Naive thymus-derived CD4-positive, alpha-beta T cell (primary cell): ENCODE measurements at regions not wholly inside any gene's neighbourhood (a gene's known extent, or its start where the extent isn't known, plus 50 kb on each side); places are given as distances from the start of the nearest gene placed in this dataset.

Experiments used
- ATAC-seq: fragments of 150-1000 bp; cut with Tn5 transposase; 2 replicates; pipeline ENCODE4 v1.10.0; 2021; ENCODE audit warnings: mild to moderate bottlenecking, moderate library complexity
- CTCF ChIA-PET: fragments of 350-600 bp; sonication (Branson Sonifier 250); formaldehyde crosslinking; loops from one replicate; lab custom pipeline; 2021; ENCODE audit warnings: antibody characterized with exemption; lab: Charles Lee
- POLR2A ChIA-PET: fragments of 350-600 bp; sonication (Branson Sonifier 250); formaldehyde crosslinking; loops from one replicate; lab custom pipeline; 2021; ENCODE audit warnings: antibody characterized with exemption, inconsistent platforms; lab: Charles Lee
- DNase-seq, 9 donors: peaks; one replicate each; pipeline versions ENCODE4 v3.0.0 to v3.0.0-alpha.2; 2020 to 2022; ENCODE audit warnings: mixed read lengths in 1 of 9
- H3K27ac ChIP-seq: one replicate; pipeline ENCODE4 v1.7.0; 2013; ENCODE audit warnings: mild to moderate bottlenecking, low read depth, low read length, moderate library complexity
- H3K27me3 ChIP-seq, 2 donors: one replicate each; pipeline ENCODE4 v1.7.0; 2013; ENCODE audit warnings: low read length in 2 of 2, mild to moderate bottlenecking in 2 of 2, moderate library complexity in 2 of 2; ENCODE audit not compliant: control insufficient read depth in 2 of 2, insufficient read depth in 2 of 2
- H3K36me3 ChIP-seq, 3 experiments: 1 replicate in 2 of 3; 2 replicates in 1 of 3; pipeline ENCODE4 v1.7.0; 2013; ENCODE audit warnings: low read length in 3 of 3, mild to moderate bottlenecking in 3 of 3, moderate library complexity in 1 of 3; ENCODE audit not compliant: insufficient read depth in 3 of 3, control insufficient read depth in 2 of 3
- H3K4me1 ChIP-seq, 2 donors: one replicate each; pipeline ENCODE4 v1.7.0; 2013; ENCODE audit warnings: low read length in 2 of 2, mild to moderate bottlenecking in 2 of 2, moderate library complexity in 1 of 2; ENCODE audit not compliant: control insufficient read depth in 2 of 2, insufficient read depth in 2 of 2
- H3K4me3 ChIP-seq: 2 replicates; pipeline ENCODE4 v1.7.0; 2013; ENCODE audit warnings: mild to moderate bottlenecking, low read length
- H3K9me3 ChIP-seq, 3 experiments: 1 replicate in 2 of 3; 2 replicates in 1 of 3; pipeline ENCODE4 v1.7.0; 2013; ENCODE audit warnings: low read length in 3 of 3; ENCODE audit not compliant: control insufficient read depth in 2 of 3
- H3K27ac Mint-ChIP-seq, 9 donors: one replicate each; pipeline ENCODE4 v1.8.0; 2020 to 2022; ENCODE audit warnings: mixed read lengths in 9 of 9, mild to moderate bottlenecking in 8 of 9, moderate library complexity in 5 of 9, inconsistent platforms in 2 of 9
- H3K27me3 Mint-ChIP-seq, 5 donors: one replicate each; pipeline ENCODE4 v1.8.0; 2021 to 2022; ENCODE audit warnings: mixed read lengths in 5 of 5, mild to moderate bottlenecking in 1 of 5
- H3K36me3 Mint-ChIP-seq, 5 donors: one replicate each; pipeline ENCODE4 v1.8.0; 2020 to 2022; ENCODE audit warnings: mixed read lengths in 5 of 5, mild to moderate bottlenecking in 3 of 5, inconsistent platforms in 1 of 5
- H3K4me1 Mint-ChIP-seq, 7 donors: one replicate each; pipeline ENCODE4 v1.8.0; 2020 to 2022; ENCODE audit warnings: mixed read lengths in 7 of 7, mild to moderate bottlenecking in 3 of 7, inconsistent platforms in 1 of 7
- H3K4me3 Mint-ChIP-seq, 10 donors: one replicate each; pipeline ENCODE4 v1.8.0; 2020 to 2022; ENCODE audit warnings: mild to moderate bottlenecking in 10 of 10, mixed read lengths in 10 of 10, moderate library complexity in 6 of 10, inconsistent platforms in 2 of 10
- H3K9me3 Mint-ChIP-seq, 11 donors: one replicate each; pipeline ENCODE4 v1.8.0; 2020 to 2022; ENCODE audit warnings: mixed read lengths in 11 of 11, mild to moderate bottlenecking in 4 of 11, inconsistent platforms in 1 of 11, moderate library complexity in 1 of 11
- intact Hi-C, 2 donors: fragments of 100-400 bp; cut with micrococcal nuclease; formaldehyde crosslinking; loops; one replicate each; pipeline ENCODE4 v1.15.1; 2023

GRCh38 chr12:46438719-46439319 lies 66.2 kb upstream of the SLC38A2 start:
- Mint-ChIP-seq H3K27ac (no peak overlapping the region), H3K4me3 (no peak overlapping the region), H3K9me3 (no peaks in the 10 kb centered on the region), H3K27me3 (no peaks in the 10 kb centered on the region), H3K4me1 (peaks cover 0 to 17% (median 1%) of the 10 kb centered on the region in 7 donors), H3K36me3 (peaks cover 0 to 11% (median 1%) of the 10 kb centered on the region in 5 donors)
- H3K4me1 ChIP-seq = no peaks in the 10 kb centered on the region
- intact Hi-C loops = no loop called here
- ATAC-seq (no peak), DNase-seq (no peak)
- H3K9me3 ChIP-seq = no peaks in the 10 kb centered on the region
- no peak overlapping the region for H3K27ac ChIP-seq
- no peak overlapping the region for H3K4me3 ChIP-seq
- no peaks in the 10 kb centered on the region for H3K27me3 ChIP-seq
- ChIA-PET POLR2A (no interaction called here), CTCF (no interaction called here)
- H3K36me3 ChIP-seq = no peaks in the 10 kb centered on the region

GRCh38 chr12:46438256-46438655 lies 65.7 kb upstream of the SLC38A2 start:
- ChIA-PET CTCF (no interaction called here), POLR2A (no interaction called here)
- Histone ChIP-seq H3K9me3 (no peaks in the 10 kb centered on the region), H3K27me3 (no peaks in the 10 kb centered on the region), H3K4me3 (no peak overlapping the region), H3K4me1 (no peaks in the 10 kb centered on the region), H3K36me3 (no peaks in the 10 kb centered on the region), H3K27ac (no peak overlapping the region)
- intact Hi-C loops = no loop called here
- H3K4me3 Mint-ChIP-seq = no peak overlapping the region
- peaks cover 0 to 16% (median 0%) of the 10 kb centered on the region in 7 donors for H3K4me1 Mint-ChIP-seq
- ATAC-seq (no peak), DNase-seq (no peak)
- H3K27me3 Mint-ChIP-seq = no peaks in the 10 kb centered on the region
- peaks cover 0 to 10% (median 4%) of the 10 kb centered on the region in 5 donors for H3K36me3 Mint-ChIP-seq
- H3K27ac Mint-ChIP-seq = no peak overlapping the region
- H3K9me3 Mint-ChIP-seq = no peaks in the 10 kb centered on the region

DNA sequence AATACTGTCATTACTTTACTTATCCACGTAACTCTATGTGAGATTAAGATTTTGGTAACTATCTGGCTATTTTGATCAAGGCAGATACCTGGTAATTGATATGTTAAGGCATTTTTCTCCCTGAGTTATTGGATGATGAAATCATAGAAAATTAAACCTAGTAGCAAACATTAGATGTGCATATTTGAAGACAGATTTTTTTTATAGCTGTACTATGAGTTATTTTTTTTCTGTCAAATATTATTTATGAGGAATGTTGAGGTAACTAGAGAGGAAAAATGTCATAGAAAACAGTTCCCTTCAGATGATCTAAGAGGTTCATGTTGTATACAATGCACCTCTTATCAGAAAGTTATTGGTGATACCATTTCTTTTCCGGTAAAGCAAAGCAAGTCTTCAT lies 64.9 kb upstream of the SLC38A2 start:
- Mint-ChIP-seq H3K27ac (no peak overlapping the region), H3K9me3 (no peaks in the 10 kb centered on the region), H3K36me3 (peaks cover 0 to 8% (median 4%) of the 10 kb centered on the region in 5 donors), H3K4me3 (no peak overlapping the region), H3K4me1 (peaks cover 0 to 8% (median 0%) of the 10 kb centered on the region in 7 donors), H3K27me3 (no peaks in the 10 kb centered on the region)
- no peaks in the 10 kb centered on the region for H3K27me3 ChIP-seq
- DNase-seq (no peak), ATAC-seq (no peak)
- intact Hi-C loops = no loop called here
- no peaks in the 10 kb centered on the region for H3K4me1 ChIP-seq
- H3K9me3 ChIP-seq = no peaks in the 10 kb centered on the region
- POLR2A ChIA-PET = no interaction called here
- CTCF ChIA-PET = no interaction called here
- no peak overlapping the region for H3K4me3 ChIP-seq
- no peak overlapping the region for H3K27ac ChIP-seq
- no peaks in the 10 kb centered on the region for H3K36me3 ChIP-seq

GRCh38 chr12:46436747-46437146 lies 64.2 kb upstream of the SLC38A2 start:
- Histone ChIP-seq H3K27ac (no peak overlapping the region), H3K27me3 (no peaks in the 10 kb centered on the region), H3K36me3 (no peaks in the 10 kb centered on the region), H3K4me3 (no peak overlapping the region), H3K9me3 (no peaks in the 10 kb centered on the region), H3K4me1 (no peaks in the 10 kb centered on the region)
- Mint-ChIP-seq H3K27me3 (no peaks in the 10 kb centered on the region), H3K4me1 (peaks cover 0 to 7% (median 1%) of the 10 kb centered on the region in 7 donors), H3K27ac (no peak overlapping the region), H3K9me3 (no peaks in the 10 kb centered on the region), H3K4me3 (no peak overlapping the region), H3K36me3 (peaks cover 0 to 8% (median 4%) of the 10 kb centered on the region in 5 donors)
- intact Hi-C loops = no loop called here
- ATAC-seq = no peak
- no peak for DNase-seq
- ChIA-PET POLR2A (no interaction called here), CTCF (no interaction called here)

DNA sequence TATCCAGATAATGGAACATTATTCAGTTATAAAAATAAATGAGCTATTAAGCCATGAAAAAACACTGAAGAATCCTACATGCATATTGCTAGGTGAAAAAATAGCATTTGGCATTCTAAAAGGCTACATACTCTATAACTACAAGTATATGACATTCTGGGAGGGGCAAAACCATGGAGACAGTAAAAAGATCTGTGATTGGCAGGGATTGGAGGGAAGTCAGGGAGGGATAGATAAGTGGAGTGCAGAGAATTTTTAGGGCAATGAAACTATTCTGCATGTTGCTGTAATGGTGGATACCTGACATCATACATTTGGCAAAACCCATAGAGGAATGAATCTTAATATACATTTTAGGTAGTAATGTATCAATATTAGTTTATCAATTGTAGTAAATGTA lies 63.1 kb upstream of the SLC38A2 start:
- intact Hi-C loops = no loop called here
- ChIA-PET CTCF (no interaction called here), POLR2A (no interaction called here)
- no peaks in the 10 kb centered on the region for H3K9me3 ChIP-seq
- no peak for ATAC-seq
- H3K4me3 ChIP-seq = no peak overlapping the region
- no peak overlapping the region for H3K4me3 Mint-ChIP-seq
- no peaks in the 10 kb centered on the region for H3K9me3 Mint-ChIP-seq
- peaks cover 0 to 9% (median 4%) of the 10 kb centered on the region in 5 donors for H3K36me3 Mint-ChIP-seq
- H3K27me3 Mint-ChIP-seq = no peaks in the 10 kb centered on the region
- no peaks in the 10 kb centered on the region for H3K36me3 ChIP-seq
- no peak overlapping the region for H3K27ac ChIP-seq
- no peak for DNase-seq
- no peaks in the 10 kb centered on the region for H3K27me3 ChIP-seq
- no peaks in the 10 kb centered on the region for H3K4me1 ChIP-seq
- H3K4me1 Mint-ChIP-seq = peaks cover 1 to 12% (median 3%) of the 10 kb centered on the region in 7 donors
- no peak overlapping the region for H3K27ac Mint-ChIP-seq

- H3K4me3 ChIP-seq = no peak overlapping the region
- ChIA-PET CTCF (no interaction called here), POLR2A (no interaction called here)
- Mint-ChIP-seq H3K27ac (no peak overlapping the region), H3K9me3 (no peaks in the 10 kb centered on the region), H3K4me1 (peaks cover 3 to 17% (median 7%) of the 10 kb centered on the region in 7 donors), H3K36me3 (peaks cover 0 to 9% (median 4%) of the 10 kb centered on the region in 5 donors), H3K4me3 (no peak overlapping the region), H3K27me3 (no peaks in the 10 kb centered on the region)
- H3K9me3 ChIP-seq = no peaks in the 10 kb centered on the region
- peaks cover 0 to 4% of the 10 kb centered on the region in 2 donors for H3K4me1 ChIP-seq
- ATAC-seq (no peak), DNase-seq (no peak)
- H3K27me3 ChIP-seq = no peaks in the 10 kb centered on the region
- no peak overlapping the region for H3K27ac ChIP-seq
- intact Hi-C loops = no loop called here
- no peaks in the 10 kb centered on the region for H3K36me3 ChIP-seq
These were observed 62.5 kb upstream of the SLC38A2 start for GRCh38 chr12:46435029-46435428.

DNA sequence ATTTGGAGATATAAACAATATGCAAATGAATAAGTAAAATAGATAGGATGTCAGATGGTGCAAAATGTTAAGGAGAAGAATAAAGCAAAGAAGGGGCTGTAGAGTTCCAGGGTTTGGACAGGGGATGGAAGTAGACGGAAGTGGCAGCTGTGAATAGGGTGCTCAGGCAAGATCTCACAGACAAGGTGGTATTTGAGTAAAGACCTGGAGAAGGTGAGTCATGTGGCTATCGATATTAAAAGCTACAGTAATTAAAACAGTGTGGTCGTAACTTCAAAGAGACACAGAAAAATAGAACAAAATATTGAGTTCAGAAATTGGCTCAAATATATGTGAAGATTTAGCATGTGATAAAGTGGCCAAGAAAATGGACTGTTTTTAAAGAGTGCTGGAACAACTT lies 61.3 kb upstream of the SLC38A2 start:
- Histone ChIP-seq H3K4me1 (peaks cover 0 to 4% of the 10 kb centered on the region in 2 donors), H3K4me3 (no peak overlapping the region), H3K36me3 (no peaks in the 10 kb centered on the region), H3K27ac (no peak overlapping the region), H3K27me3 (no peaks in the 10 kb centered on the region), H3K9me3 (no peaks in the 10 kb centered on the region)
- peak overlapping the region in 1 of 9 donors; percentile 0 for H3K27ac Mint-ChIP-seq
- H3K4me1 Mint-ChIP-seq = peaks cover 3 to 24% (median 16%) of the 10 kb centered on the region in 7 donors
- ChIA-PET CTCF (no interaction called here), POLR2A (no interaction called here)
- no peak for ATAC-seq
- DNase-seq = no peak
- H3K36me3 Mint-ChIP-seq = peaks cover 0 to 12% (median 1%) of the 10 kb centered on the region in 5 donors
- intact Hi-C loops = no loop called here
- H3K4me3 Mint-ChIP-seq = no peak overlapping the region
- H3K9me3 Mint-ChIP-seq = peaks cover 0 to 4% (median 0%) of the 10 kb centered on the region in 11 donors
- H3K27me3 Mint-ChIP-seq = no peaks in the 10 kb centered on the region
